ENCODE measurements at regions not wholly inside any gene's neighbourhood (a gene's known extent, or its start where the extent isn't known, plus 50 kb on each side); places are given as distances from the start of the nearest gene placed in this dataset.
"Not testable (repeated sequence)": the region's sequence is repeated elsewhere in the genome, so short reads cannot be mapped to it uniquely, and the experiment has no call there.

- no peak for DNase-seq
Measured at GRCh38 chr18:67815280-67815679, 298.8 kb upstream of the DSEL start.

DNA sequence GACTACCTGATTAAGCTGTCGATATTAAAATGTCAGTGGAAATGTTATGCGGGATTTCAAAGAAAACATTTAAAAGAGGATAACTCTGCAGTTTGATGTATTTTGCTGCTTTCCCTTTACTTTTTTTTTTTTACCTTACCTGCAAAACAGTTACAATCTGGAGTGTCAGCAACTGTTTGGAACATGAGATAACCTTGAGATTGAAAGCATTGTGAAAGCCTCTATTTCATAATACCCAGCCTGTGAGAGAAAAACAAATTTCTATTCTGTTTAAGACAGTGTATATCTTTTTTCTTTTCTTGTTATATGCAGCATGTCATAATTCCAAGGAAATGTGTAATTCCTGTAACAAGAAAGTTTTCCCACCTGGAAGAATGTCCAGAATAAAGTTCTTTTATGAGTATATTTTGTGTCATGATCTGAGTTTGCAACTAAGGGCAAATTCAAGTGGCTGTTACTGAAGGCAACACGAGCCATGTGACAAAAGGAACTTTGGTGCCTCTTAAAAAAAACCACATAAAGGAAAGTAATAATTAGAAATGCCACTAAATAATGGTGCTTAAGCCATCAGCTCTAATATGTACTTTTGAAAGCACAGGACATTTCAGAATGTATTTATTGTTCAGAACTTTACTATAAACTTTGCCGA, 297.0 kb upstream of the DSEL start:
- no peak for DNase-seq

- DNase-seq, result no peak
Measured at GRCh38 chr18:67805261-67805660, 288.7 kb upstream of the DSEL start.

DNA sequence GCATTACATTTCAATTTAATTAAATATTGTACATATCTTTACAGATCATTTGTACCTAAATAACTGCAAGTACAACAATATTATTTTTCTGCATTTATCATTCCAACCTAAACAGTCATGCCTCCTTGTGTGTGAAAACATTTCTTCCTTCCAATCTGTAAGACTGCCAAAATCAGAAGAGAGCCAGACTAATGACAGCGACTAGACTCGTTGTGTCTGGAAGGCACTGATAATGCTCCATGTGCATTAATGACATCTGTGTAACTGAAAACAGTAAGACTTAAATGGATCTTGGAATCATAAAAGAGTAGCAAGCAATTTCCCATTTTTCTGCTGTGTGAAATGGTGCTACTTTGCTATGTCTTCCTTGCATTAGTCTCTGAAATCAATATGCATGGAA, 278.0 kb upstream of the DSEL start:
- no peak for DNase-seq

GRCh38 chr18:67790527-67790926, 274.0 kb upstream of the DSEL start:
- no peak for DNase-seq

DNA sequence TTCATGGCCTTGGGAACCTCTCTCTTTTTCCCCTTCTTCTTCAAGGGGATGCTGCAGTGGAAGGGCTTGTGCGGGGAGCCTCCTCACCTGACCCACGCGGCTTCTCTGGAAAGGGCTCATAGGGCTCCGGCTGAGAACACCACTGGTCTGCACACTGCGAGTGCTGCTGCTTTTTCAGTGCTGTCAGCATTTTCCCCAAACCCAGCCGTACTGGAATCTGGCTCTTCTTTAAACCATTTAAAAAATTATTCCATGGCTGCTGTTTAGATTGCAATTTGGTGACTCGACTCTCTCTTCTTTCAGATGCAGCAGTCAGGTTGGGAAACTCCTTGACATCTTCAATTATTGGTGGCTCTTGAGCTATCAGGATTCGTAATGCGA, 272.6 kb upstream of the DSEL start:
- no peak for DNase-seq

DNA sequence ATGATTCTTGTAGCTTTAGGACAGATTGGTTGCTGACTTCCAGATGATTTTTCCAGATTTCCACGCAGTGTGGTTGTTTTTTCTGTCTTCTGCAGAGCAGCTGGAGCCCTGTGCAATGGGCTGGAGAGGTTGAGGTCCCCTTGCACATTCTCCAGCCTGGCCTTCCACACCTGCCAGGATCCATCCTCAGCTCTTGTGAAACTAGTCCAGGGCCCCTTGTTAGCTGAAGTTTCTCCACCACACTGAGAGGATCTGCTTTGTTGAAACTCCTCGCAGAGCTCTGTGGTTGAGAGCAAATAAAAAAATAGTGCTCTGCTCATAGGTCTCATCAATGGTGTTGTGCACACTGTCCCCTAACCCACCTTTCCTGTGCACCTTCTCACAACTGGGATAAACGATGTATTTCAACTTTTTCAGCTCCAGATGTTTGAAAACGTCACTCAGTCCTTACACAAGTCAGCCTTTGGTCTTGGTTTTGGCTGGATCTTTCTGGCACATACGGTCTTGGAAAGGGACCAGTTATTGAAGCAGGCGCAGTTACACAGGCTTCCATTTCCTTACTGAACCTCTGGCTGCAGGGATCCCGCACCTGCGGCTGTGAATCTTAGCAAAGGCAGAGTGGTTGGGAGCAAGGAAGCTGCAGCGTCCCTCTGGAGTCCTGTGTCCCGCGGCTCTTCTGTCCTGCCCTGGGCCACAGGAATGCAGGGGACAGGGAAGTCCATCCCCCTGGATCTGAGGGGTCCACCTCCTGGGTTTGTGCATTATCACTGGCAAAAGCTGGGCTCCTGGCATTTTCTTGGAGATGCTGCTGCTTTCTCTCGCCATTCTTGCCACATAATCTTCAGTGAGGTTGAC, 272.0 kb upstream of the DSEL start:
- DNase-seq, result no peak

GRCh38 chr18:67783196-67783946, 266.9 kb upstream of the DSEL start:
- DNase-seq, result no peak

DNA sequence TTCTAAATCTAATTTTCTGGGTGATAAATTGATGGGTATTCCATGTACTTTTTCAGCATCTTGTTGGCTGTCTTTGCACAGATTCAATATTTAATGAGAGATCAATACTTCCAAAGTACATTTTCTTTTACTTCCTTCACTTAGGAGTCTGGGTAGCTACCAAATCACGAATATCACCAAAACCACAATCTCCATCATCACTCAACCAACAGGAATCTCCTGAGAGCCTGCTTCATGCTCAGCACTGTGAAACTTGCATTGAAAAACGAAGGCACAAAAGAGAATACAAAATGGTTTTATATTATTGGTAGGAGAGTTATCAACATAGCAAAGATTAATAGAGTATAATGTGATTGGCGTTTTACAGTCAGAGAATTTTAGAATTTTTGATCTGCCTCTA, 261.5 kb upstream of the DSEL start:
- DNase-seq, result no peak

- DNase-seq, result peak; percentile 14
Measured at GRCh38 chr18:67776929-67777328, 260.4 kb upstream of the DSEL start.

GRCh38 chr18:67771271-67771670, 254.8 kb upstream of the DSEL start:
- DNase-seq, result no peak

GRCh38 chr18:67770520-67770919, 254.0 kb upstream of the DSEL start:
- DNase-seq, result no peak

- DNase-seq, result no peak
Measured at GRCh38 chr18:67766930-67767329, 250.4 kb upstream of the DSEL start.

DNA sequence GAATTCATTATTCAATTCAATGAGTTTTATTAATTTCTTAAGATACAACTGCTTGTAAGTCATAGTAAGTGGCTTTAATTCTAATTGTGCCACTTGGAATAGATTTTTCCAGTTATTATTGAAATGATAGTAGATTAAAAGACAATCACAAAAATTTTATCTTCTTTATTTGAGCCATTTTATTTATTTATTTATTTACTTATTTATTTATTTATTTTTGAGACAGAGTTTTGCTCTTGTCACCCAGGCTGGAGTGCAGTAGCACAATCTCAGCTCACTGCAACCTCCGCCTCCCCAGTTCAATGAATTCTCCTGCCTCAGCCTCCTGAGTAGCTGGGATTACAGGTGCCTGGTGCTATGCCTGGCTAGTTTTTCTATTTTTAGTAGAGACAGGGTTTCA, 235.7 kb upstream of the DSEL start:
- not testable (repeated sequence) for DNase-seq

DNA sequence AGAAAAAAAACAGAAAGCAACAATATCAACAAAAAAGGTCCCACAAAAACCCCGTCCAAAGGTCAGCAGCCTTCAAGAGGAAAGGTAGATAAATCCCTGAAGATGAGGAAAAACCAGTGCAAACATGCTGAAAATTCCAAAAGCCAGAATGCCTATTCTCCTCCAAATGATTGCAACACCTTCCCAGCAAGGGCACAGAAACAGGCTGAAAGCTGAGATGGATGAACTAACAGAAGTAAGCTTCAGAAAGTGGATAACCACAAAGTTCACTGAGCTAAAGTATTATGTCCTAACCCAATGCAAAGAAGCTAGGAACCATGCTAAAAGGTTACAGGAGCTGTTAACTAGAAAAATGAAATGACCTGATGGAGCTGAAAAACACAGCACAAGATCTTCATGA, 226.4 kb upstream of the DSEL start:
- DNase-seq, result no peak

GRCh38 chr18:67742525-67742924, 226.0 kb upstream of the DSEL start:
- no peak for DNase-seq

- no peak for DNase-seq
Measured at GRCh38 chr18:67735506-67735905, 219.0 kb upstream of the DSEL start.

GRCh38 chr18:67733088-67733487, 216.6 kb upstream of the DSEL start:
- DNase-seq, result no peak

DNA sequence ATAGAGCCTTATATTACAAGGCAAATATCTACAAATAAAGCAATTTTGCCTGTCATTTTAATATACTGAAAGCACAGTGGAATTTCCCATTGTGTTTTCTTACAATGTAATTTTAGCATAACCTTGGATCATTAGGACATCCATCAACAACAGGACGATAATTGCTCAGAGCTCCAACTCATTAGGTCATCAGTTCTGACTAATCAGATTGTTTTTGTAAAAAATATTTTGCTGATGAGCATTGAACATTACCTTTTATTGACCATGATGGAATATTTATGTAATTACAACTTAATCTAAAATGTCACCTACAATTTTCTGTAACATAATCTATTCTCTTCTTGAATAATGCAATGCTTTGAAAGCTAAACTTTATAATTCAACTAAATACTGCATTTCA, 215.3 kb upstream of the DSEL start:
- no peak for DNase-seq

DNA sequence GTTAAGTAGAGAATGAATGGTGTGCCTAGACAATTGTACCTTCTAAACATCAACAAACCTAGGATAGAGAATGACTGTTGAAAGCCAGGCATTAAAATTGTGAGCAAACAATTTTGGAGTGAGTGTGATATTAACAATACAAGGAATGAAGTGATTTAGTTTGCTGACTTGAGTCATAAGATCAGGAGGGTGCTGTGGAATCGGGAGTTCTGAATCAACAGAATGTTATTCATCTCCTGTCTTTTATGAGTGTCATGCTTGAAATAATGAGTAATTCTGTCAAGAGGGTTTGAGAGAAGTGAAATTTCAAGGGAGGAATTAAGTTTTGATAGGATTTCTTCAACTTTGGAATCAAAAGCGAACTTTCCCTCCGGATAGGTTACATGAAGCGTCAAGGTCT, 214.4 kb upstream of the DSEL start:
- DNase-seq, result no peak

- no peak for DNase-seq
Measured at GRCh38 chr18:67728364-67728763, 211.8 kb upstream of the DSEL start.

GRCh38 chr18:67726882-67727281, 210.4 kb upstream of the DSEL start:
- peak; percentile 8 for DNase-seq

- DNase-seq, result no peak
Measured at GRCh38 chr18:67717800-67718199, 201.3 kb upstream of the DSEL start.

- DNase-seq, result no peak
Measured at GRCh38 chr18:67715567-67715966, 199.0 kb upstream of the DSEL start.
